CD8-positive, alpha-beta memory T cell (primary cell): ENCODE measurements at regions not wholly inside any gene's neighbourhood (a gene's known extent, or its start where the extent isn't known, plus 50 kb on each side); places are given as distances from the start of the nearest gene placed in this dataset.
"Not testable (repeated sequence)": the region's sequence is repeated elsewhere in the genome, so short reads cannot be mapped to it uniquely, and the experiment has no call there.

Source experiments
- CTCF ChIA-PET: fragments of 350-600 bp; sonication (Branson Sonifier 250); formaldehyde crosslinking; loops from one replicate; lab custom pipeline; 2021; ENCODE audit warnings: antibody characterized with exemption; lab: Charles Lee
- POLR2A ChIA-PET: fragments of 350-600 bp; sonication (Branson Sonifier 250); formaldehyde crosslinking; loops from one replicate; lab custom pipeline; 2021; ENCODE audit warnings: antibody characterized with exemption; lab: Charles Lee
- DNase-seq, 5 donors: peaks; one replicate each; pipeline versions ENCODE4 v3.0.0 to v3.0.0-alpha.2; 2020 to 2022; ENCODE audit warnings: mixed read lengths in 1 of 5
- H3K27ac ChIP-seq: one replicate; pipeline ENCODE4 v1.7.0; 2013; ENCODE audit warnings: low read depth, mild to moderate bottlenecking, low read length, moderate library complexity
- H3K27me3 ChIP-seq: 2 replicates; pipeline ENCODE4 v1.7.0; 2013; ENCODE audit warnings: low read length, mild to moderate bottlenecking; ENCODE audit not compliant: insufficient read depth, poor library complexity, severe bottlenecking
- H3K36me3 ChIP-seq: 2 replicates; pipeline ENCODE4 v1.7.0; 2013; ENCODE audit warnings: mild to moderate bottlenecking, low read length, moderate library complexity; ENCODE audit not compliant: insufficient read depth
- H3K4me1 ChIP-seq: 2 replicates; pipeline ENCODE4 v1.7.0; 2013; ENCODE audit warnings: mild to moderate bottlenecking, low read length, moderate library complexity; ENCODE audit not compliant: insufficient read depth
- H3K4me3 ChIP-seq: 2 replicates; pipeline ENCODE4 v1.7.0; 2013; ENCODE audit warnings: mild to moderate bottlenecking, low read length
- H3K9me3 ChIP-seq: 2 replicates; pipeline ENCODE4 v1.7.0; 2013; ENCODE audit warnings: mild to moderate bottlenecking, low read length
- H3K27ac Mint-ChIP-seq, 8 donors: one replicate each; pipeline ENCODE4 v1.8.0; 2020 to 2021; ENCODE audit warnings: mixed read lengths in 8 of 8, mild to moderate bottlenecking in 6 of 8, inconsistent platforms in 3 of 8, moderate library complexity in 3 of 8
- H3K27me3 Mint-ChIP-seq, 2 donors: one replicate each; pipeline ENCODE4 v1.8.0; 2020 to 2021; ENCODE audit warnings: mixed read lengths in 2 of 2, mild to moderate bottlenecking in 1 of 2, moderate library complexity in 1 of 2
- H3K36me3 Mint-ChIP-seq, 3 donors: one replicate each; pipeline ENCODE4 v1.8.0; 2020 to 2021; ENCODE audit warnings: mixed read lengths in 3 of 3, inconsistent platforms in 1 of 3, mild to moderate bottlenecking in 1 of 3
- H3K4me1 Mint-ChIP-seq, 3 donors: one replicate each; pipeline ENCODE4 v1.8.0; 2020 to 2021; ENCODE audit warnings: mixed read lengths in 3 of 3, inconsistent platforms in 1 of 3, mild to moderate bottlenecking in 1 of 3
- H3K4me3 Mint-ChIP-seq, 7 donors: one replicate each; pipeline ENCODE4 v1.8.0; 2020 to 2021; ENCODE audit warnings: mixed read lengths in 7 of 7, mild to moderate bottlenecking in 6 of 7, moderate library complexity in 4 of 7, inconsistent platforms in 2 of 7
- H3K9me3 Mint-ChIP-seq, 5 donors: one replicate each; pipeline ENCODE4 v1.8.0; 2020 to 2022; ENCODE audit warnings: mixed read lengths in 5 of 5, mild to moderate bottlenecking in 3 of 5, moderate library complexity in 2 of 5, inconsistent platforms in 1 of 5

GRCh38 chr14:30462358-30462757 is 96.6 kb upstream of the G2E3 start:
- Histone ChIP-seq H3K27ac (no peak overlapping the region), H3K27me3 (no peaks in the 10 kb centered on the region), H3K36me3 (no peaks in the 10 kb centered on the region), H3K9me3 (no peaks in the 10 kb centered on the region), H3K4me1 (no peaks in the 10 kb centered on the region), H3K4me3 (no peak overlapping the region)
- Mint-ChIP-seq H3K9me3 (peaks cover 0 to 5% (median 0%) of the 10 kb centered on the region in 5 donors), H3K36me3 (no peaks in the 10 kb centered on the region), H3K27ac (no peak overlapping the region), H3K4me1 (no peaks in the 10 kb centered on the region), H3K4me3 (no peak overlapping the region), H3K27me3 (peaks cover 0 to 30% of the 10 kb centered on the region in 2 donors)
- ChIA-PET CTCF (no interaction called here), POLR2A (no interaction called here)
- DNase-seq: no peak

- no peaks in the 10 kb centered on the region for H3K9me3 ChIP-seq
- peaks cover 0 to 22% of the 10 kb centered on the region in 2 donors for H3K27me3 Mint-ChIP-seq
- H3K9me3 Mint-ChIP-seq: peaks cover 0 to 5% (median 0%) of the 10 kb centered on the region in 5 donors
- H3K36me3 Mint-ChIP-seq: no peaks in the 10 kb centered on the region
- H3K27me3 ChIP-seq: no peaks in the 10 kb centered on the region
- CTCF ChIA-PET: no interaction called here
- no peaks in the 10 kb centered on the region for H3K36me3 ChIP-seq
- no peak overlapping the region for H3K4me3 ChIP-seq
- H3K4me3 Mint-ChIP-seq: no peak overlapping the region
- no peak for DNase-seq
- H3K27ac ChIP-seq: no peak overlapping the region
- H3K4me1 Mint-ChIP-seq: no peaks in the 10 kb centered on the region
- POLR2A ChIA-PET: no interaction called here
- no peaks in the 10 kb centered on the region for H3K4me1 ChIP-seq
- no peak overlapping the region for H3K27ac Mint-ChIP-seq
Measured at GRCh38 chr14:30464481-30464880, 94.5 kb upstream of the G2E3 start.

GRCh38 chr14:30468354-30468753 is 90.6 kb upstream of the G2E3 start:
- peaks cover 0 to 20% of the 10 kb centered on the region in 2 donors for H3K27me3 Mint-ChIP-seq
- Histone ChIP-seq H3K4me1 (no peaks in the 10 kb centered on the region), H3K36me3 (no peaks in the 10 kb centered on the region), H3K9me3 (no peaks in the 10 kb centered on the region), H3K27ac (no peak overlapping the region), H3K27me3 (no peaks in the 10 kb centered on the region), H3K4me3 (no peak overlapping the region)
- H3K9me3 Mint-ChIP-seq: peaks cover 0 to 9% (median 0%) of the 10 kb centered on the region in 5 donors
- CTCF ChIA-PET: no interaction called here
- DNase-seq: no peak
- POLR2A ChIA-PET: no interaction called here
- no peaks in the 10 kb centered on the region for H3K36me3 Mint-ChIP-seq
- no peak overlapping the region for H3K4me3 Mint-ChIP-seq
- H3K4me1 Mint-ChIP-seq: no peaks in the 10 kb centered on the region
- no peak overlapping the region for H3K27ac Mint-ChIP-seq

- DNase-seq: no peak
- Mint-ChIP-seq H3K4me3 (no peak overlapping the region), H3K9me3 (peaks cover 0 to 4% (median 0%) of the 10 kb centered on the region in 5 donors), H3K36me3 (no peaks in the 10 kb centered on the region), H3K27me3 (peaks cover 1 to 12% of the 10 kb centered on the region in 2 donors), H3K4me1 (no peaks in the 10 kb centered on the region), H3K27ac (no peak overlapping the region)
- H3K27me3 ChIP-seq: no peaks in the 10 kb centered on the region
- POLR2A ChIA-PET: no interaction called here
- no peaks in the 10 kb centered on the region for H3K36me3 ChIP-seq
- H3K4me1 ChIP-seq: no peaks in the 10 kb centered on the region
- no peak overlapping the region for H3K27ac ChIP-seq
- no peaks in the 10 kb centered on the region for H3K9me3 ChIP-seq
- CTCF ChIA-PET: no interaction called here
- H3K4me3 ChIP-seq: no peak overlapping the region
Measured at GRCh38 chr14:30471980-30472379, 87.0 kb upstream of the G2E3 start.

- H3K36me3 Mint-ChIP-seq, DNase-seq, H3K27ac Mint-ChIP-seq, H3K4me1 Mint-ChIP-seq, H3K9me3 ChIP-seq, CTCF ChIA-PET, H3K4me1 ChIP-seq, H3K9me3 Mint-ChIP-seq, H3K27me3 ChIP-seq, H3K27ac ChIP-seq, H3K4me3 ChIP-seq, POLR2A ChIA-PET, H3K36me3 ChIP-seq, H3K4me3 Mint-ChIP-seq: not testable (repeated sequence)
- peaks cover 1 to 12% of the 10 kb centered on the region in 2 donors for H3K27me3 Mint-ChIP-seq
Measured at GRCh38 chr14:30473846-30474696, 84.9 kb upstream of the G2E3 start.

- Mint-ChIP-seq H3K36me3 (no peaks in the 10 kb centered on the region), H3K27me3 (peaks cover 0 to 4% of the 10 kb centered on the region in 2 donors), H3K9me3 (peaks cover 0 to 2% (median 0%) of the 10 kb centered on the region in 5 donors), H3K4me3 (no peak overlapping the region), H3K4me1 (no peaks in the 10 kb centered on the region), H3K27ac (no peak overlapping the region)
- Histone ChIP-seq H3K27ac (no peak overlapping the region), H3K9me3 (no peaks in the 10 kb centered on the region), H3K36me3 (no peaks in the 10 kb centered on the region), H3K4me1 (no peaks in the 10 kb centered on the region), H3K4me3 (no peak overlapping the region), H3K27me3 (peaks cover 4% of the 10 kb centered on the region)
- ChIA-PET CTCF (no interaction called here), POLR2A (no interaction called here)
- no peak for DNase-seq
Measured at GRCh38 chr14:30482276-30482675, 76.7 kb upstream of the G2E3 start.

GRCh38 chr14:30484201-30484600 is 74.8 kb upstream of the G2E3 start:
- Histone ChIP-seq H3K4me3 (no peak overlapping the region), H3K9me3 (no peaks in the 10 kb centered on the region), H3K27me3 (peaks cover 4% of the 10 kb centered on the region), H3K27ac (no peak overlapping the region), H3K36me3 (no peaks in the 10 kb centered on the region), H3K4me1 (no peaks in the 10 kb centered on the region)
- Mint-ChIP-seq H3K4me1 (no peaks in the 10 kb centered on the region), H3K27ac (no peak overlapping the region), H3K9me3 (peaks cover 0 to 3% (median 0%) of the 10 kb centered on the region in 5 donors), H3K27me3 (peaks cover 0 to 7% of the 10 kb centered on the region in 2 donors), H3K36me3 (no peaks in the 10 kb centered on the region), H3K4me3 (no peak overlapping the region)
- POLR2A ChIA-PET: no interaction called here
- DNase-seq: no peak
- CTCF ChIA-PET: no interaction called here

- Histone ChIP-seq H3K4me1 (no peaks in the 10 kb centered on the region), H3K4me3 (no peak overlapping the region), H3K36me3 (no peaks in the 10 kb centered on the region), H3K27ac (no peak overlapping the region), H3K9me3 (no peaks in the 10 kb centered on the region), H3K27me3 (peaks cover 4% of the 10 kb centered on the region)
- CTCF ChIA-PET: no interaction called here
- Mint-ChIP-seq H3K4me3 (no peak overlapping the region), H3K9me3 (peaks cover 0 to 3% (median 0%) of the 10 kb centered on the region in 5 donors), H3K27ac (no peak overlapping the region), H3K4me1 (no peaks in the 10 kb centered on the region), H3K27me3 (peaks cover 0 to 7% of the 10 kb centered on the region in 2 donors), H3K36me3 (no peaks in the 10 kb centered on the region)
- DNase-seq: no peak
- POLR2A ChIA-PET: no interaction called here
Measured at GRCh38 chr14:30484976-30485375, 74.0 kb upstream of the G2E3 start.
